GM18519 (cell line): ENCODE measurements at regions not wholly inside any gene's neighbourhood (a gene's known extent, or its start where the extent isn't known, plus 50 kb on each side); places are given as distances from the start of the nearest gene placed in this dataset.

Experiments
- ATAC-seq: cut with Tn5 transposase; IDR thresholded peaks from one replicate; pipeline ENCODE4 v1.9.1; 2021; ENCODE audit warnings: mild to moderate bottlenecking, moderate library complexity; ENCODE audit not compliant: unreplicated experiment, low FRiP score

DNA sequence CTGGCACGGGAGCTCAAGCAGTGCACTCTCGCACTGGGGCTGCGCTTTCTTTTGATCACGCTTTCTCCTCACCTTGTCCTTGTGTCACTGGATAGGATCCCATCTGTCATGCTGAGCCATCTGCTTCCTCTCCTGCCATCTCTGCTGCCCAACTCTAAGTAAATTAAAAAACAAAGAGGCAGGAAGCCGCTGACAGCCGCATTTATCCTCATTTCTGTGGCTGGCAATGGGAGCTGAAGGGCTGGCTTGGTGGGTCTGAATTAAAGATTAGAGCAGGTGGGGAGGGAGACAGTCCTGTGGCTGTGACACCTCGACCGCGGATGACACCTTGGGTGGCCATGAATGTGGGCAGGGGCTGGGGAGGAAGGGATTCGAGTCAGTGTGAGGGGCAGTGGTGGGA is 159.2 kb upstream of the ALDH1B1 start:
- ATAC-seq: no peak

DNA sequence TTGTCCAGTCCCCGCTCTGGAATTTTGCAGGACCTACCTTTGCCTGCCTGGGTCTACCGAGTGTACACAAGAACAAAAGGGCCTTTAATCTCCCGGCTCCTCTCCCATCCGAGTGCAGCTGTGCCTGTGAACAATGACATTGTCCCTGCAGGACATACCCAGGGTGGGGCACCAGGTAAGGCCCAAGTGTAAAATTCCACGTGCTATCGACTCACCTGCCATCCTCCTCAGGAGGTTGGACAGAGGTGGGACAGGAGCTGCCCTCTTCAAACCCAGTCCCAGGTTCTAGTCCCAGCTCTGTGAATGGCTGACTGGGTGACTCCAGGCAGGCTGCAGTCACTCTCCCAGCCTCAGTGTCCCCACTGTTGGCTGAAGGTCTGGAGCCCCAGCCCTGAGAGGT is 159.6 kb upstream of the ALDH1B1 start:
- ATAC-seq: no peak

DNA sequence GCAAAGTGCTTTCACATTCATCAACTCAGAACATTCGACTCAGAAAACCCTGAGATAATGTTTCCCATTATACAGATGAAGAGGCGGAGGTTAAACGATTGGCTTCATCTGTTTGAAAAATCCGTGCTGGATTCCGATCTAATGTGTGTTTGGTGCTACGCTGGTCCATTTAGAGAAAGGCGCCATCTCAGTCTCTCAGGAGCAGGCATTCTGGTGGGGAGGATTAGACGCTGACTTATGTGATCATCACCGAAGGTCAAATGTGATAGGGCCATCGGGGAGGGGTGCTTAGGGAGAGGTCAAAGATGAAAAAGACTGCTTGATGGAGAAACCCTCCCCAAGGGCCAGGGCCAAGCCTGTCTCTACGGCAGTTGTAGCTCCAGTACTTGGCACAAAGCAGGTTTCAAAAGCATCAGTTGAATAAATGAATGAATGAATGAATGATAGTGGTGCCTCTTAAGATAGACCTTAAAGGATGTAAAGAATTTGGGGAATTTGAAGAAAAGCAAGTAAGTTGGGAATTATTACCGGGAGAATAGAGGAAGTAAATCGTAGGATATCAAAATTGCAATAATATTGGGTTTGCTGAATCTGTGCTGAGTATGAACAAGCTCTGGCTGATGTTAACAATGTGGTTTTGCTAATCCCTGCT is 160.6 kb upstream of the SHB start:
- no peak for ATAC-seq

DNA sequence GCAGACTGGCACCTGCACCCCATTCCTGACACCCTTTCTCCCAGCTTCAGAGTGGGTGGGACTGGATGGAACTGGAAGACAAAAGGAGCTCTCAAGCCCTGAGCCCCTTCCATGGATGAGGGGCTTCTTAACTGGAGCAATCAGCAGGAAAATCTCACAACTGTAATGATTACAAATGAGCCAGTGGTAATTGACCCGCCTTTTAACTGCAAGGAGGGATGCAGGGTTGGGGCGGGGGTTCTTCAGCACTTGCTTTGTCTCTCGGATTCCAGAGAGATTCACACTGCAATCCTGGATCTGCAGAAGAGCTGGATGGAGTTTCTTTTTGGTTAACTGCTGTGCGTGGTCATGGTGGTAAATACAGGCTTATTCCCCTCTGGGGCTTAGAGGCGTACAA is 160.1 kb upstream of the SHB start:
- ATAC-seq: no peak

DNA sequence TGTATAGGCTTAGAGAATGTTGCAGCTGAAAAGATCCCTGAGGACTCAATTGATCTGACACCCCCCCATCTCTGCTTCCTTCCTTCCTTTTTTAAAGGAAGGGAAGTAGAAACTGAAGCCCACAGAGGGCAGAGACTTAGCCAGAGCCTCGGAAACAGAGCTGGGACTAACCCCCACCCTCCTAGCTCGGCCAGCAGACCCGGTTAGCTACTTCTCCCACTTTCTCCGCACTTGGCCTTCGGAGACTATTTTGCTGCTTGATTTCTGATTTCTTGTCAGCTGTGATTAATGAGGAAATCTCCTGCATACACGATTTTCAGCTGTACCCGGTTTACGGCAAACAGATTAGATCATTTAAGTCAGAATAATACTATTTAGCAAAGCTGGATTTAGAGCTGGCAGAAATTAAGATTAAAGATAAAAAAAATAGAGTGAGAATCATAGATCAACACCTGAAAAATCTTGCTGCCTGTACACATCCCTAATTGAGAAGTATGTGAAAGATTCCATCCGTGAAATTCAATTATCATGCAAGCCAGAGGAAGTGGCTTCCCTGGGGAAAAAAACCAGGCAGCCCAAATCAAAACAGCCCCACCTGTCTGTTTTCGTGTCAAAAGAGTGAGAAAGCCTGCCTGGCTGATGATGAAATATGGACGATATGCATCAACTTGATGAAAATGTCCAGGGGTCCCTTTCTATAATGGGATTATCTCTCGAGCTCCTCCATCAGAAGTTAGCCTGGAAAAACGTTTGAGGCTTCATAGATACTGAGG is 159.5 kb upstream of the SHB start:
- ATAC-seq: no peak

DNA sequence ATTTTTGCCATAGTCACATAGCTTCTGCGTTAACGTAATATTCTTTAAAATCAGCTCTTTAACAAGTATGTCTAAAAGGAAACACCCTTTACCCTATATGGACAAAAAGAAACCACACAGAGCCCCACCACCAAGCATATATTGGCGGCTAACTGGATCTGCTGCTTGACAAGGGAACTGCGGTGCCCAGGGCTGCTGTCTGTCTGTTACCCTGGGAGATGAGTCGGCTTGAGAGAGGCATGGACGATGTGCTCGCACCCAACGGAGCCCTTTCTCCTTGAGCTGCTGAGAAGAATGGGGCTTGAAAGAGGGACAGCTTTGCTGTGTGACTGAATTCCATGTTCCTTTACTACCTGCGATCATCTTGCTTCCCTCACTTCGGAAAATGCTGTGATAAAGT is 158.6 kb upstream of the SHB start:
- ATAC-seq: no peak

DNA sequence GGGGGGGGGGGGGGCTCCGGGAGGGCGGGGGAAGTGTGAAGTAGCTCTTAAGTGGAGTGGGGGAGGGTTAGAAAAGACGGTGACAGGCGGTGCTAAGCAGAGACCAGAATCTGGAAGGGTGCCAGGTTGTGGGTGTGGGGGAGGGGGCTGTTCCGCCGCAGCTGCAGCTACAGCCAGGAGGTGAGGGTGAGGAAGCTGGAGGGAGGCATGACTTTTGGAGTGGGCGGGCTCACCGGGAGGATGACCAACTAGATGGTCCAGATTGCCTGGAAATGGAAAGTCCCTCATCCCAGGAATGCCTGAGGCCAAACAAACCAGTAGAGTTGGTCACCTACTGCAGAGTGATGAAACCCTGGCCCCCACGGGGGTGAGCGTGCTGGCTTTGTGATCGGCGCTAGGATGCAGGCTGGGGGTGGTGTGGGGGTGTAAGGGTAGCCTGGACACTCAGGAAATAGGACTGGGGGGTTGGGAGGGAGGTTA is 158.1 kb upstream of the SHB start:
- no peak for ATAC-seq

DNA sequence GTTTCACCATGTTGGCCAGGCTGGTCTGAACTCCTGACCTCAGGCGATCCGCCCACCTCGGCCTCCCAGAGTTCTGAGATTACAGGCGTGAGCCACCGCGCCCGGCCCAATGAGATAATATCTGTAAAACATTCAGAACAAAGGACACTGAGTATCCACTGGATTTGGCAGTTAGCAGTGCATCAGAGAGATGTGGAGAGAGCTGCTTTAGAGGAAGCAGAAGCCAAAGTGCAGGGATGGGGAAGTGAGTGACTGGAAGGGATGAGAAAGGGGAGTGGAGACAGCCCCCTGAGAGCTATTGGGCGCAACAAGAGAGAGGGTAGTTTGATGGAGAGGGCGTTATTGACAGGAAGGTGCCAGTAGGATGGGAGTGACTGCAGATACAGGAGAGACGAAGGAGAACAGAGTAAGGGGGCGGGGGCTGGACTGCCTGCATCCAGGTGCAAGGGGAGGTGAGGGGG is 157.5 kb upstream of the SHB start:
- no peak for ATAC-seq

DNA sequence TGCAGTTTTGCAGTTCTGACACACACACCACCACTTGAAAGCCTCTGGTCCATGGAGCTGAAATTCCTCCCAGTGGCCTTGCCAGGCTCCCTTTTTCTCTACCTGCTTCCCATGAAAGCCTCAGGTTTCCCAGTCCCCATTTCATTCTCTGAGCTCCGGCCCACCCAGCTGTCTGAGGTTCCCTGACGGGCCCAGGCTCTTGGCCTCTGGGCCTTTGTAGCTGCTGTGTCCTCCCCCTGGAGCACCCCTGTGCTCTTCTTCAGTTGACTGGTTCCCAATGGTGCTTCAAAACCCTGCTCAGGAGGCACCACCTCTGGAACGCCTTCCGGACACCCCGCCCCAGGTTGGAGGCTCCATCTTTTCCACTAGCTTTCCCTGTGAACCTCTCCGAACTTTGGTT is 155.9 kb upstream of the SHB start:
- ATAC-seq: no peak

DNA sequence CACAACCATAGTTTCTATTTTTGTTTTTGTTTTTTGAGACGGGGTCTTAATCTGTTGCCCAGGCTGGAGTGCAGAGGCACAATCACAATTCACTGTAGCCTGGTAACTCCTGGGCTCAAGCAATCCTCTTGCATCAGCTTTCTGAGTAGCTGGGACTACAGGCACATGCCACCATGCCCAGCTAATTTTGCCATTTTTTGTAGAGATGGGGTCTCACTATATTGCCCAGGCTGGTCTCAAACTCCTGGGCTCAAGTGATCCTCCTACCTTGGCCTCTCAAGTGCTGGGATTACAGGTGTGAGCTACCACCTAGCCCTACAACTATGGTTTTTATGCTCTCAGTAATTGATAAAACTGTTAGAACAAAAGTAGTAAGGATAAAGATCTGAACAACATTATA is 147.5 kb upstream of the SHB start:
- no peak for ATAC-seq

DNA sequence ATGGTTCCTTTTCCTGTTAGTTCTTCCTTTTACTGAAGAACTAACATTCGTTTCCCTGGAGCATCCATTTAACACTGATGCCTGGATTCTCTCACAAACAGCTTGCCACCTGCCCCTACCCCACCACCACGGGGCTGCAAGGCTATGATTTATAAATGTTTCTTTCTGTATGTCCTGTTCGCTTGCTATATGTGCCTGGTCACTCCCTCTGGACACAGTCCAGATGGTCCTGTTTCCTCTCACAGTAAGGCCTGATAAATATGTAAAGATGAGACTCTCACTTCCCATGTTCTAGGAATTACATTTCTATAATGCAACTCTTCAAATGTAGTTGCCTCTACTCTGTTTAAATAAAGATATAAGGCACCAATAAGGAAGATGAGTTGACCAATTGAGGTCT is 146.4 kb upstream of the SHB start:
- ATAC-seq: no peak

DNA sequence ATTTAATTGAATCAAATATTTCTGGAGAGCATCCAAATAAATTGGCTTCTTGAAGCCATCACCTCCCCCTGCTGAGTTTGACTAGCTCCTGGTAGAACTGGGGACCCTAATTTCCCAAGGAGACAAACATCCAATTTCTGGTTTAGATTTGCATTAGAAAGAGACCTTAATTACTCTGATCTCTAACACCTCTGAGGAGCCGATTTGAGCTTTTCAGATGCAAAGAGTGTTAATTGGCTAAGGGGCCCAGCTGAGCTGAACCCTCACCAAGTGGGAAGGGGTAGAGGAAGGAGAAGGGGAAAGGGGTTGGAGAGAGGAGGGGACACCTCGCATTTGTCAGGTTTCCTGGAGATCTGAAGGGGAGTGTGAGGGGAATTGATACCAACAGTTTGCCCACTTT is 145.4 kb upstream of the SHB start:
- no peak for ATAC-seq

DNA sequence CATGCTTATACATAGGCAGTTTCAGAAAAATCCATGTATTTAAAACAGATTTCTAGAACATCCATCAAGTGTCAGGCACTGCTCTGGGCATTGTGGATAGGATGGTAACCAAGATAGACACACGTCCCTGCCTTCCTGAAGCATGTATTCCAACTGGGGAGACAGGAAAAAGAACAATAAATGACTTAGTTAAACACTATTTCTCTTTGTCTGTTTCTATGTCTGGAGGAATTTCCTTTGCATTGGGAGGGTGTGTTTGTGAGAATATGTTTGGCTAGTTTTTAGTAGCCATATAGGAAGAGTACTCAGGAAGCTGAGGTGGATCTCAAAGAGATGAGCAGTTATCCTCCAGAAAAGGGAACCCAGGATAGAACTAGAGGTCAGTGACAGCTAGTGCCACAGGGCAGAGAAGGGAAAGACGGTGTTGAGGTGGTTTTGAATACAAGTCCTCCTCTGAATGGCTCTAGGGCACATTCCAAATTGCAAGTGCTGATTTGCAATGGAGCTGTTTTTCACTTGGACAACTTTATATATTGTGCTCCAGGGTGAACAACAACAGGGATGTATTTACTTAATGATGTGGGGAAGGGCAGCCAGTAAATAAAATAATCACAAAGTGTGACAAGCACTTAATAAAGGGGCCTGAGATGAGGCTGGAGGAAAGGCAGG is 144.7 kb upstream of the SHB start:
- ATAC-seq: no peak

DNA sequence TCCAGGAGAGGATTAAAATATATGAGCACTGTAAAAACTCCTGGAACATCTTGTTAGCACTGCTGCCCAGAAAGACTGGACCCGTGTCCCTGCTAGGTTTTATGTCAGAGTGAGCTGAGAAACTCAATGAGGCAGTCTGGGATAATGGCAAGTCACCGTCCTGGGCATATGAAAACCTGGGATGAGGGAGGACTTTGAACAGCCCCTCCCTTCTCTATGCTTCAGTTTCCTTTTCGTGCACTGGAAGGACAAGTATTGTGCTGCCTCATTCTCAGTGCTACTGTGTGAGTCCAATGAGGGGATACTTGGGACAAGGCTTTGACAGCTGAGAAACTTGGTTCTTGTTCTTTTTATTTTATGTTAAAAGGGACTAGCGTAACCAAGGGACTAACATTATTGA is 143.0 kb upstream of the SHB start:
- no peak for ATAC-seq

DNA sequence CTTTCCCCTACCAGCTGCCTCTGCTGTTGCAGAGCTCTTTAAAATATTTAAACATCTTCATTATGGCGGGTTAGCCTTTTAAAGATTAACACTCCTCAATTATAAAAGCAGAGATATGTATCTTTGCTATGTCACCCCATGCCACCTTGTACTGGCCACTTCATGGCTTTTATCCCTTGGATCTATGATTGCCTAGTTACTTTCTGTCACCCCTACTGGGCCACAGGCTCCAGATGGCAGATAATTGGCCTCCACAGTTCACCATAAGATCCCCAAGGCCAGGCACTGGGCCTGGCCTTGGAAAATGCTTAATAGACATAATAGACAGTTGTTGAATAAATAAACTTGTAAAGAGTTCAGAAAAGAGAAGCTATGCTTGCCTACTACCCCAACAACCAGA is 142.0 kb upstream of the SHB start:
- no peak for ATAC-seq

DNA sequence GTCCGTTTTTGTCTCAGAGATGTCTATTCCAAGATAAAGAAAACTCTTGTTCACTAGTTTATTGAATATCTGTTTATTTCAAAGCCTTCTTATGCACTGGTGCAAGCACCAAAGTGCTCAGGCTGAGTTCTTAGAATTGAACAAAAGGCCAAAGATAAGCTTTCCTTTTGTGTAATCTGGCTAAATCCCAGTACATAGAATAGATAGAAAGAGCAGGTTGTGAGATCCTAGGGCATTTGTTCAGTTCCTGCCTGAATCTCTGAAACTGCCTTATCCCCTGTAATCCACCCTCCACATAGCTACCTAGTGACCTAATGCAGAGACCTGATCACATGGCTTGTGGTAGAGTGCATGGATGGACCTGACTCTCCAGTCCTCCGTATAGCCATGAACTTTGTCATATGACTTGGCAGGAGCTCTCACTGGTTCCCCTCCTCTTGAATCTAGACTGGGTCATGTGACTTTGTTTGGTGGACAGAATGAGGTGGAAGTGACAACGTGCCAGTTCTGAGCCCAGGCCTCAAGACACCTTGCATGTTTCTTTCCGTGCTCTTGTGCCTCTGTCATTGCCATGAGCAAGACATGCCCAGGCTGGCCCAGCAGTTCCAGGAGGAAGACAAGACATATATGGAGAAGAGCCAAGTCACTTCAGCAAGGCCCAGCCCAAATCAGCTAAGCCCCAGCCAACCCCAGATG is 139.3 kb upstream of the SHB start:
- no peak for ATAC-seq

DNA sequence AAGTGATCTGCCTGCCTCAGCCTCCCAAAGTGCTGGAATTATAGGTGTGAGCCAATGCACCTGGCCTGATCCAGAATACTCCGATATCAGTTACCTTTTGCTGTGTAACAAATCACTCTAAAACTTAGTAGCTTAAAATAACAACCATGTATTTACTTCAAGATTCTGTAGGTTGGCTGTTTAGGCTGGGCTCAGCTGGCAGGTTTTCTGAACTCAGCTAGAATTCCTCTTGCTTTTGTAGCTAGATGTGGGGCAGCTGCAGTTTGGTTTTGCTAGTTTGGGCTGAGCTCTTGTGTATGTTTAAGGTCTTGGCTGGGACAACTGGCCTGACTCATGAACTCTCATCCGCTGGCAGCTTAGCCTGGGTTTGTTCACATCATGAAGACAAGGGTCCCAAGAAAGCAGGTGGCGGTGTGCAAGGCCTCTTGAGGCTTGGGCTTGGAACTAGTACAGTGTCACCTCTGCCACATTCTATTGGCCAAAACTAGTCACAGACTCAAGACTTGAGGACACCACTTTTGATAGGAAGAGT is 138.3 kb upstream of the SHB start:
- no peak for ATAC-seq

DNA sequence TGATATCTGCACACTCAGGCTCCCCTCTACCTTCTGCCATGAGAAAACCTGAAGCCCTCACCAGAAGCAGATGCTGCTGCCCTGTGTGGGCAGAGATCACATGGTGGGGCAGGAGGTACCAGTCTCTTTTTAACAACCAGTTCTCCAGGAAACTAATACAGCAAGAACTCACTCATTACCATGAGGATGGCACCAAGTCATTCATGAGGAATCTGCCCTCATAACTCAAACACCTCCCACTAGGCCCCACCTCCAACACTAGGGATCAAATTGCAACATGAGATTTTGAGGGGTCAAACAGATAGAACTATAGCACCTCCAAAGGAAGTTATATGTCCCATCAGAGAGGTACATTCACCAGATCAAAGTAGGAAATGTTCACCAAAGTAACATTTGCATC is 136.3 kb upstream of the SHB start:
- no peak for ATAC-seq

DNA sequence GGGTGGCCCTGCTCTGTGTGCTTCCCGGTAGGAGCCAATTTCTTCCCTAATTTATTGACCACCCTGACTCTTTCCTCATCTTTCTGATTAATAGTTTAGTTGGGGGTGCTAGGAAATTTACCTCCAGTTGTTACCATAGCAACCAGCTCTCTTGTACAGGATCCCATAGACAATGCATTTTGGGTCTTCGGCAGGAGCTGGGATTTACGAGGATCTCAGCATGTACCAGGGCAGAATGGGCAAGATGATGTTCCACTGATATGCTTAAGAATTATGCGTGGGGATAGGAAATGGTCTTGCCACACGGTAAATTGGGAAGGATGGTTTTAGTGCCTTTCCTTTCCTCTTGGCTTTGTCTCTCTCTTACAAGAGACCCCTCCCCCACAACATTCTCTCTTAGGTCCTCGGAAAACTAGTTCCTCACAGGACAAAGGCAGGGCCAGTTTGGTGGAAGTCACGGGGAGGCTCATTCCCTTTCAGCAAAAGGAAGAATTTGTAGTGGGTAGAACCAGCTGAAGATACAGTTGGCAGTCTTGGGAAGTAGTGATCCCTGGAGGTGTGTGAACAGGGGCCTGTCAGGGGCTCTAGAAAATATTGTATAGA is 133.4 kb upstream of the SHB start:
- no peak for ATAC-seq

DNA sequence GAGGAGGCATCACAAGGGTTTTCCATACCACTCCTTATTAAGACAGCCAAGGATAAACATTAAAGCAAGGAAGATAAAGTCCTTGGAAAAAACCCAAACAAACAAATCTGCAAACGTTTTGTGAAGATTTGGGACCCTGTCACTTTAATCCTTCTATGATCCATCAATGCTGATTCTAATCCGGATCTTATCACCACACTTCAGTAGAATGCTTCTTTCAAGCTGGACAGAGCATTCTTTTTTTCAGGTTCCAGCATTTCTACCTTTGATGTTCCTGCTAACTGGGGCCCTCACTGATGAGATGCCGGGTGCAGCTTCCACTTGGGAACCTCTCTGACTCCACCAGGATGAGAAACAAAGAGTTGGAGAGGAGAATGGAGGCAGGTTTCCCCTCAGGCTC is 132.8 kb upstream of the SHB start:
- no peak for ATAC-seq
